ENCODE measurements at regions not wholly inside any gene's neighbourhood (a gene's known extent, or its start where the extent isn't known, plus 50 kb on each side); places are given as distances from the start of the nearest gene placed in this dataset.

GRCh38 chr17:79395066-79395465, 215.8 kb downstream of the RBFOX3 start:
- H3K9ac ChIP-seq (ENCODE audit: insufficient read depth, low read depth, low read length) = no peak overlapping the region
- no peak overlapping the region for H3K4me3 ChIP-seq (replicated peaks in 1 of 3; ENCODE audit: insufficient read depth in 1 of 3, low read depth in 2 of 3, low read length in 3 of 3)
- no peaks in the 10 kb centered on the region for H3K4me1 ChIP-seq (ENCODE audit: insufficient read depth, low read length)
- peaks cover 4% of the 10 kb centered on the region; the same call in 1 of the 2 replicates for H4K20me1 ChIP-seq (ENCODE audit: insufficient read depth, low read length)
- ATAC-seq (no peak), FAIRE-seq (no peak), DNase-seq (ENCODE audit: low spot score) (no peak)
- H3K27me3 ChIP-seq (ENCODE audit: control insufficient read depth in 1 of 2, insufficient read depth in 2 of 2, low read length in 2 of 2) = peaks cover 24 to 93% of the 10 kb centered on the region in 2 experiments
- no peaks in the 10 kb centered on the region for H3K36me3 ChIP-seq (replicated peaks in 1 of 2; ENCODE audit: control insufficient read depth in 1 of 2, insufficient read depth in 2 of 2, low read length in 2 of 2)
- no peak overlapping the region for H3K4me2 ChIP-seq (ENCODE audit: low read depth, low read length)
- CTCF ChIA-PET (ENCODE audit: low intra/inter-chr PET ratio, low total read pairs) = no interaction called here
- no peak overlapping the region for H3K27ac ChIP-seq (ENCODE audit: extremely low read length, insufficient read depth, low read length)
- POLR2A ChIA-PET = no interaction called here
- in situ Hi-C loops (cut with HindIII; ENCODE audit: extremely low pct_ligation_motif_present, low pct_unique_long_range_greater_than_20kb) (no loop called here), intact Hi-C loops (cut with micrococcal nuclease; ENCODE audit: unreplicated experiment) (no loop called here)
- no peak for TF ChIP-seq ZNF75D (CRISPR knock-in tag; IDR thresholded peaks at IDR 0.05; ENCODE audit: borderline replicate concordance)
- TF ChIP-seq ZFP90 (CRISPR knock-in tag; IDR thresholded peaks at IDR 0.05; ENCODE audit: borderline replicate concordance) = no peak
- TF ChIP-seq ZFP62 (CRISPR knock-in tag; IDR thresholded peaks at IDR 0.05) = no peak
- no peak for TF ChIP-seq ZNF549 (CRISPR knock-in tag; IDR thresholded peaks at IDR 0.05)
- TF ChIP-seq ZNF253 (CRISPR knock-in tag; IDR thresholded peaks at IDR 0.05; ENCODE audit: borderline replicate concordance) = no peak
- no peak for TF ChIP-seq ZFAT (CRISPR knock-in tag; conservative IDR thresholded peaks at IDR 0.05)
- no peak for TF ChIP-seq SNAPC5 (CRISPR knock-in tag; IDR thresholded peaks at IDR 0.05; ENCODE audit: borderline replicate concordance)
- no peak for TF ChIP-seq ZNF496 (CRISPR knock-in tag; IDR thresholded peaks at IDR 0.05; ENCODE audit: insufficient replicate concordance)
- TF ChIP-seq ZBTB7A (CRISPR knock-in tag; IDR thresholded peaks at IDR 0.05) = no peak
- TF ChIP-seq POLR2AphosphoS2 (IDR thresholded peaks at IDR 0.05; ENCODE audit: low read depth, low read length) = no peak
- TF ChIP-seq, protein P1, sequence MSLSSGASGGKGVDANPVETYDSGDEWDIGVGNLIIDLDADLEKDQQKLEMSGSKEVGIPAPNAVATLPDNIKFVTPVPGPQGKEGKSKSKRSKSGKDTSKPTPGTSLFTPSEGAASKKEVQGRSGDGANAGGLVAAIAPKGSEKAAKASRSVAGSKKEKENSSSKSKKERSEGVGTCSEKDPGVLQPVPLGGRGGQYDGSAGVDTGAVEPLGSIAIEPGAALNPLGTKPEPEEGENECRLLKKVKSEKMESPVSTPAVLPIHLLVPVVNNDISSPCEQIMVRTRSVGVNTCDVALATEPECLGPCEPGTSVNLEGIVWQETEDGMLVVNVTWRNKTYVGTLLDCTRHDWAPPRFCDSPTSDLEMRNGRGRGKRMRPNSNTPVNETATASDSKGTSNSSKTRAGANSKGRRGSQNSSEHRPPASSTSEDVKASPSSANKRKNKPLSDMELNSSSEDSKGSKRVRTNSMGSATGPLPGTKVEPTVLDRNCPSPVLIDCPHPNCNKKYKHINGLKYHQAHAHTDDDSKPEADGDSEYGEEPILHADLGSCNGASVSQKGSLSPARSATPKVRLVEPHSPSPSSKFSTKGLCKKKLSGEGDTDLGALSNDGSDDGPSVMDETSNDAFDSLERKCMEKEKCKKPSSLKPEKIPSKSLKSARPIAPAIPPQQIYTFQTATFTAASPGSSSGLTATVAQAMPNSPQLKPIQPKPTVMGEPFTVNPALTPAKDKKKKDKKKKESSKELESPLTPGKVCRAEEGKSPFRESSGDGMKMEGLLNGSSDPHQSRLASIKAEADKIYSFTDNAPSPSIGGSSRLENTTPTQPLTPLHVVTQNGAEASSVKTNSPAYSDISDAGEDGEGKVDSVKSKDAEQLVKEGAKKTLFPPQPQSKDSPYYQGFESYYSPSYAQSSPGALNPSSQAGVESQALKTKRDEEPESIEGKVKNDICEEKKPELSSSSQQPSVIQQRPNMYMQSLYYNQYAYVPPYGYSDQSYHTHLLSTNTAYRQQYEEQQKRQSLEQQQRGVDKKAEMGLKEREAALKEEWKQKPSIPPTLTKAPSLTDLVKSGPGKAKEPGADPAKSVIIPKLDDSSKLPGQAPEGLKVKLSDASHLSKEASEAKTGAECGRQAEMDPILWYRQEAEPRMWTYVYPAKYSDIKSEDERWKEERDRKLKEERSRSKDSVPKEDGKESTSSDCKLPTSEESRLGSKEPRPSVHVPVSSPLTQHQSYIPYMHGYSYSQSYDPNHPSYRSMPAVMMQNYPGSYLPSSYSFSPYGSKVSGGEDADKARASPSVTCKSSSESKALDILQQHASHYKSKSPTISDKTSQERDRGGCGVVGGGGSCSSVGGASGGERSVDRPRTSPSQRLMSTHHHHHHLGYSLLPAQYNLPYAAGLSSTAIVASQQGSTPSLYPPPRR (CRISPR knock-in tag; IDR thresholded peaks at IDR 0.05; ENCODE audit: borderline replicate concordance) = no peak
- no peak for TF ChIP-seq BCLAF1 (IDR thresholded peaks at IDR 0.05)
- no peak for TF ChIP-seq ZNF260 (CRISPR knock-in tag; IDR thresholded peaks at IDR 0.05; ENCODE audit: borderline replicate concordance, low read depth)
- no TSS peak for BruUV-seq (replicated peaks)
- 6% methylated on average over 10 of the region's 10 CpGs for WGBS (ENCODE audit: low lambda C conversion rate)
- no peaks in the 10 kb centered on the region for H3K79me2 ChIP-seq (ENCODE audit: insufficient read depth, low read length)
- no peak overlapping the region for H2AFZ ChIP-seq (ENCODE audit: low read length)
- H3K9me3 ChIP-seq (ENCODE audit: low read length) = no peaks in the 10 kb centered on the region

All from HepG2 (cell line).